ENCODE measurements at regions not wholly inside any gene's neighbourhood (a gene's known extent, or its start where the extent isn't known, plus 50 kb on each side); places are given as distances from the start of the nearest gene placed in this dataset.

DNA sequence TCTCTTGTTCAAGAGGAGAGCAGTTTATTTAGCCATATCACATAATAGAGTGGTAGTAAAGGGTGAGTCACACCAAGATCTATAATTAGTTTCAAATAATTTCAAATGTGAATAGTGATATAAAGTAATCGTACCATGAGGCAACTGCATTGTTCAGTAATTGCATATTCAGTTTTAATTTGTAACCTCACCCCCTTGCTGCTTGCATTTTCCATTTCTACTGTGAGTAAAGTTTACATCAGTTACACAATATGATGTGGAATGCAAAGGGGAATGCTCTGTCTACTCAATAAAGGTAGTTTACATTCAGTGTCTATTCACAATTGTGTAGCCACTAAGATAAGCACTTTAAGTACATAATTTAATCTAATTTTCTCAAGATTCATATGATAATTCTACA lies 1695.7 kb upstream of the SPRY2 start:
- DNase-seq (ENCODE audit: low read depth in 1 of 2, low spot score in 1 of 2) = no peak
- in situ Hi-C loops (cut with HindIII; ENCODE audit: low pct_unique_long_range_greater_than_20kb, low sequenced_read_pairs) = no loop called here
- TF ChIP-seq JUND (IDR thresholded peaks at IDR 0.05; ENCODE audit: low read depth) = no peak

DNA sequence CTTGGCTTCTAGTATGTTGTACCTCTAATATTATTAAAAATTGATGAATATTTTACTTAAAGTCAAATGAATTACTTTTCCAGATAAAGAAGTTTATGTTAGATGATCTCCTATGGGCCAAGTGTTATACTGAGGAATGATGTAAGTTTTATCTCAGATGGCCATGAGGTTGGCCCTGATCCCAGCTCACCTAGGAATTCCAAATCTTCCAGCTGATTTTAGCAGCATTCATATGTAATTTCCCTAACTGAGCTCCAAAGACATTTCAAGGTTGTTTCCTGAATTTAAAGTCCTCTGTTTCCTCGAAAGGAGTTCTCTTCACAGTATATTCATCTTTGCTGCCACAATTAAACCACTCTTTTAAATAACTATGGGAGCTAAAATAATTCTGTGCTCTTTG lies 1670.4 kb upstream of the SPRY2 start:
- no peak for DNase-seq (ENCODE audit: low read depth in 1 of 2, low spot score in 1 of 2)
- in situ Hi-C loops (cut with HindIII; ENCODE audit: low pct_unique_long_range_greater_than_20kb, low sequenced_read_pairs) = no loop called here
- TF ChIP-seq JUND (IDR thresholded peaks at IDR 0.05; ENCODE audit: low read depth) = no peak

DNA sequence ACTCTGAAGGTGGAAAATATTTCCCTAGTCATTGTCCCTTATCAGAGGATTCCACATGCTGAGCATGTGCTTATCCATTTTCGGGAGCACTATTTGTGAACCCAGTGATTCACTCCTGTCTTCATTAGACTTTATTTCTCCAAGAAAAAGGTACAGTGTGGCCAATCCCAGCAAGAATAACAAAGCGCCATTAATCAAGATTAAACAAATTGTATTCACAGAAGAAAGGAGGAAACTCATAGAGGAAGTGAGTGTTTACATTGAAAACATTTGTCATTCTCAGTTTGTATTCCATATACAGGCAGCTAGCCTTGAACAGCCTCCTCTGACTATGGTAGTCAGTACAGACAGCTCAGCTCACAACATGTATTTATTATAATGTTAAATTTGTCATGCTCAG lies 1669.9 kb upstream of the SPRY2 start:
- no peak for TF ChIP-seq JUND (IDR thresholded peaks at IDR 0.05; ENCODE audit: low read depth)
- DNase-seq (ENCODE audit: low read depth in 1 of 2, low spot score in 1 of 2) = no peak
- in situ Hi-C loops (cut with HindIII; ENCODE audit: low pct_unique_long_range_greater_than_20kb, low sequenced_read_pairs) = no loop called here

DNA sequence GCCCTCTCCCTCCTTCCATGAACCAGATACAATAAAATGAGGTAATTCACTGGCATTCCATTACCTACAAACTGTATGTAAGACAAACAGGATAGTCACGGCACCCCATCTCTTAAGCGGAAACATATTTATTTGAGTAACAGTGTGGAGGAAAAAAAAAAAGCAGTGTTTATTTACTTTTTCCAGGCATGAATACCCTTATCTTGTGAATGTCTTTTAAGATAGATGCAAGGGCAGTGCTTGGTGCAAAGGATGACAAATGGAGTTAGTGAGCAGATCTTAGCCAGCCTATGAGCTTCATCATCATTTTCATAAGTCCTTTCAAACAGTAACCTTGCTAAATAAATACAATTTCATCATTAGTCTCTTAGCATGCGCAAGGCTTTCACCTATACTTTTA lies 1661.8 kb upstream of the SPRY2 start:
- in situ Hi-C loops (cut with HindIII; ENCODE audit: low pct_unique_long_range_greater_than_20kb, low sequenced_read_pairs) = no loop called here
- no peak for TF ChIP-seq JUND (IDR thresholded peaks at IDR 0.05; ENCODE audit: low read depth)
- DNase-seq (ENCODE audit: low read depth in 1 of 2, low spot score in 1 of 2) = no peak

DNA sequence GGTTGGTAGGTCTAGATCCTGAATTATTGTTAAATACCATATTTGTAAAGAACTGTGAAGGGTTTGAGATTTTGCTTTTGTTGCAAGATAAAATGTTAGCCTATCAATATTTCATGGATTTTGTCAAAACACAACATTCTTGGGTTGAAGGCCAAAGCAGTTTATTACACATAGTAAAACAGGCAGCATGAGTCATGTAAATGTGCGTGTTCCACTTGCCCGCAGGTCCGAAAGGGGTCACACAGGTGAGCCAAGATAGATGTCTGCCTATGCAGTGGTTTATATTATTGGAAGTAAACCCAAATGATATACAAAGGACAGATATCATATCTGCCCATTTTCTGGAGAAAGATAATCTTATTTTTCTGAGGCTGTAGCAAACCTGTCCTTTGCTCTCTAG lies 1654.4 kb upstream of the SPRY2 start:
- in situ Hi-C loops (cut with HindIII; ENCODE audit: low pct_unique_long_range_greater_than_20kb, low sequenced_read_pairs) = no loop called here
- DNase-seq (ENCODE audit: low read depth in 1 of 2, low spot score in 1 of 2) = no peak
- no peak for TF ChIP-seq JUND (IDR thresholded peaks at IDR 0.05; ENCODE audit: low read depth)

DNA sequence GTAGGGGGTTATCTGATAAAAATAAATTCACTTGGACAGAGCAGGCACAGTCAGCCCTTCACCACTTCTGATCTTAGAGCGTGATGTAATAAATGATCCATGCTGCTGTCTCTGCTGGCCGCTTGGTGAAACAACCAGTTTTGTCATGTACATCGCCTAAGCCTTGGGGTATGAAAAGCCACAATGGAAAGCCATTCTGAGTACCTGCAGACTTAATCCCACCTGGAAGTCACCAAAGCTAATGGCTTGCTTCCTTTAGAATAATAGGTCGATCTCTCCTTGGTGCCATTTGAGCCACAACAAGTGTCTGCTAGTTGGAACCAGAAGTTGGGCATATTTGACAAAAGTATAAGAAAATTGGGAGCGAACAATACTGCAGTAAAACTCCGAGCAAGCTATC lies 1649.7 kb upstream of the SPRY2 start:
- DNase-seq (ENCODE audit: low read depth in 1 of 2, low spot score in 1 of 2) = no peak
- in situ Hi-C loops (cut with HindIII; ENCODE audit: low pct_unique_long_range_greater_than_20kb, low sequenced_read_pairs) = no loop called here
- no peak for TF ChIP-seq JUND (IDR thresholded peaks at IDR 0.05; ENCODE audit: low read depth)

DNA sequence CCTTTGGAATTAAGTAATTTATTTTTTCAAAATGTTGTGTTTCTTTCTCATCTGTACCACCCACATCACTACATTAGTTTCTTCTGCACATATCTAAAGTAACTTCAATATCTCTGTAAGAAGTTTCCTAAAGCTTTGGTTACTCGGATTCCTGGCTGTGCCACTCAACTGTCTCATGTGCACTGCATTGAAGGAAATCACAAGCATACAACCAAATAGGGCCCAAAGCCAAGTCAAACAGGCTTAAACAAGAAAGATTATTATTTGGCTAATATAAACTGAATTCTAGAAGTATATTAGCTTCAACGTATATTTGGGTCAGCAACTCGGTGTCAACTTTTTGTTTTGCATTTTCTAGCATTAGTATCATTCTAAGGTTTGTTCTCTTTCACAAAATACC lies 1647.6 kb upstream of the SPRY2 start:
- TF ChIP-seq JUND (IDR thresholded peaks at IDR 0.05; ENCODE audit: low read depth) = no peak
- in situ Hi-C loops (cut with HindIII; ENCODE audit: low pct_unique_long_range_greater_than_20kb, low sequenced_read_pairs) = no loop called here
- DNase-seq (ENCODE audit: low read depth in 1 of 2, low spot score in 1 of 2) = no peak

DNA sequence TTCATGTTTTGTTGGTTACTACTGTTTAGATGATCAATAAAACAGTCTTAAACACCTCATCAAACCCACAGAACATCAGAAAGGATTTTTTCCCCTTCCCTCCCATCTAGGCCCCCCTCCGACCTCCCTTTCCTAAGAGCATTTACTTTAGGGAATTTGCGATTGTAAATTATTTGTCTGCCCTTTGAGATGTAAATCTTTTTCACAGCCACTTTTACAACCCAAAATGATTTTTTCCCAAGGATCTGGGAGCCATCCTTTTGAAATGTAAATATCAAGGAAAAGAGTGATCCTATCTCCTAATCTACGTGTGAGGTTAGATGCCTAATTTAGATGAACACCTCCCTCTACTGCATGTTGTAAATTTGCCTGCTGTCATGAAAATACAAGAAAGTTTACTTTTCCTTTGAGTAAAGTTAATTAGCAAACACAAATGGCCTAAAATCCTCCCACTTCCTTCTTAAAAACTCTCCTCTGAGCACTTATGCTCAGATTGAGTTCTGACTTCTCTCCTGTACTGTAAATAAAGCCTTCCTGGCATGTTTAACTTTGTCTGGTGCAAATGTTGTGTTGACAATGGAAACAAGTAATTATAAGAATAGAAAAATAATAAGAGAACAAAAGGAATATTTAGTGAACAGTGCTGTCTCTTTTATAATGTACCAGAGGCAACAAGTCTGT lies 1646.9 kb upstream of the SPRY2 start:
- DNase-seq (ENCODE audit: low read depth in 1 of 2, low spot score in 1 of 2) = peak in 1 of 2 experiments; percentile 29
- in situ Hi-C loops (cut with HindIII; ENCODE audit: low pct_unique_long_range_greater_than_20kb, low sequenced_read_pairs) = no loop called here
- no peak for TF ChIP-seq JUND (IDR thresholded peaks at IDR 0.05; ENCODE audit: low read depth)

DNA sequence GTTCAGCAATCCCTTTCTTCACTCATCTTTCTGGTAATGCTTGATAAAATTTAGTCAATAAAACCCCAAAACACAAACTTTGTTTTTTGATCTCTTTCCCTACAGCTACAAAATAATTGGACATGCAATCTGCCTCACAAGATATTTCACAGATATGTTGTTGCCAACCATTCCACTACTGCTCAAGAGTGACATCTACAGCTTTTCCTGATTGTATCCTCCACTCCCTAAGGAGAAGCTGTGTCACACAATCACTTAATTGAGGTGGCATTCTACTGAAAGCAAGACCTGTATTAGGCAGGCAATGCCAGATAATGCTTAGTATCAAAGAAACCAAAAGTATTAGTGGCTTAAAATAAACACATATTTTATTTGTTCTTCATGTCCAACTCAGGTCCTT lies 1646.2 kb upstream of the SPRY2 start:
- in situ Hi-C loops (cut with HindIII; ENCODE audit: low pct_unique_long_range_greater_than_20kb, low sequenced_read_pairs) = no loop called here
- no peak for TF ChIP-seq JUND (IDR thresholded peaks at IDR 0.05; ENCODE audit: low read depth)
- DNase-seq (ENCODE audit: low read depth in 1 of 2, low spot score in 1 of 2) = peak in 1 of 2 experiments; percentile 49

DNA sequence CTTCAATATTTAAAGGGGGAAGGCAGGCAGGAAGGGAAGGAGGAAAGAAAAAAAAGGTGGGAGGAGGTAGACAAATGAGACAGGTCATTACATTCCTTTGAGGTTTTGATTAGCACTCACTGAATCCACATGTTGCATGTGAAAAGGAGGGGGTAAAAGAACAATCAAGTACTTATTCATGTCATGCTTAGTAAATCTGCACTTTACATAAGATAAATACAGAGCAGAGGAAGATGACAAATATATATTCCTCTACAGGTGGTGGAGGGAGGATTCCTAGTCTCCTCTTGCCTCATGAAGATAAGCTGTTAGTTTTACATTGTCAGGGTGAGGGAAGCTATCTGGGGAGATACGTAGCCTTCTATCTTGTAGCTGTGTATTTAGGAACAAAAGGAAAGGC lies 1645.4 kb upstream of the SPRY2 start:
- no peak for TF ChIP-seq JUND (IDR thresholded peaks at IDR 0.05; ENCODE audit: low read depth)
- in situ Hi-C loops (cut with HindIII; ENCODE audit: low pct_unique_long_range_greater_than_20kb, low sequenced_read_pairs) = no loop called here
- DNase-seq (ENCODE audit: low read depth in 1 of 2, low spot score in 1 of 2) = no peak

DNA sequence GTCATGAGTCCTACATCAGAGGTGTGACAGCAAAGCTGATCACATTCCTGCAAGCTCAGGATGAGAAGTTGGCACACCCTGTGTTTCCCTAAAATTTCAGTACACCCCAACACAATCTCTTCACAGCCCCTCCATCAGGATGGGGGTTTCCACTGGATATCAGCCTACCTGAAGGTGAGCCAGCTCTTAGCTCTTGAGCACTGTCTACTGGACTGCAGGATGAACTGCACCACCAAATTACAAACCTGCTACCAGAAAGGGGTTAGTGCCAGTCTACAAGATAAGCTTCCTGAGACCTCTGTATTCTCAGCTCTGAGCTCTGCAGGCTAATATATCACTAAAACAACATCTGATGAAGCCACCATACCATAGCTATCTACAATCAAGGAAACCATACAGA lies 1616.2 kb upstream of the SPRY2 start:
- in situ Hi-C loops (cut with HindIII; ENCODE audit: low pct_unique_long_range_greater_than_20kb, low sequenced_read_pairs) = no loop called here
- no peak for TF ChIP-seq JUND (IDR thresholded peaks at IDR 0.05; ENCODE audit: low read depth)
- DNase-seq (ENCODE audit: low read depth in 1 of 2, low spot score in 1 of 2) = no peak

DNA sequence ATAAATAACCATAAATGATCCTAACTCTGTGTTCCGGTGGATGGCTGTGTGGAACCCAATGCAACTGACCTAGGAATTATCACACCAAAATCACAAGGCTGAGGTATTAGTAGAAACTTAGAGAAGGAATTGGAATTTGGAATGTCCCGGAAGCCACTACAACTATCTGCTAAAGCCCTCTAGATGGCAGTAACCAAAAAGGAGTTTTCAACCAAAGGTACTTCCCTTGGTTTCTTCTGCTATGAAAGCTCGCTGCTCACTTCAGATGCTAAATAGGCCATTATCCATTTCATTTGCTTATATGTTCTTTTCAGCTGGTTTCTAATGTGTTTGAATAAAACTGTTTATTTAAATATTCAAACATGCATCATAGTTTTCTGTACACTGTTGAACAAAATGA lies 1589.1 kb upstream of the SPRY2 start:
- in situ Hi-C loops (cut with HindIII; ENCODE audit: low pct_unique_long_range_greater_than_20kb, low sequenced_read_pairs) = no loop called here
- peak; percentile 3 to 67 for DNase-seq (ENCODE audit: low read depth in 1 of 2, low spot score in 1 of 2)
- no peak for TF ChIP-seq JUND (IDR thresholded peaks at IDR 0.05; ENCODE audit: low read depth)

DNA sequence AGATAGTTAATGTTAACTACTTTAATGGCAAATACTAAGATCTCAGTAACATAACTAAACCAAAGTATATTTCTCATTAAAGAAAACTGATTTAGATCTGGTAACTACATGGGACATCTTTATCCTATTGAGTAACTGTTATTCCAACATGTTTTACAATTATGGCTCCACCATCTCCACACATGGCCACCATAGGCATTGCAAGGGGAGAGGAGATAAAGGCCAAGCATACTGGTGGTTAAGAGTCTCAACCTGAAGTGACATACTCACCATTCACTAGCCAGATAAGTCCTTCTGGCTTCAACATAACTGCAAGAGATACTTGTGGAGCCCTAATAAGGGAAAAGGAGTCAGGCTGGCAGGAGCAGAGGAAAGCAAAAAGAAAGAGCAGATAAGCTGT lies 1586.4 kb upstream of the SPRY2 start:
- peak in 1 of 2 experiments; percentile 27 for DNase-seq (ENCODE audit: low read depth in 1 of 2, low spot score in 1 of 2)
- TF ChIP-seq JUND (IDR thresholded peaks at IDR 0.05; ENCODE audit: low read depth) = no peak
- in situ Hi-C loops (cut with HindIII; ENCODE audit: low pct_unique_long_range_greater_than_20kb, low sequenced_read_pairs) = no loop called here

DNA sequence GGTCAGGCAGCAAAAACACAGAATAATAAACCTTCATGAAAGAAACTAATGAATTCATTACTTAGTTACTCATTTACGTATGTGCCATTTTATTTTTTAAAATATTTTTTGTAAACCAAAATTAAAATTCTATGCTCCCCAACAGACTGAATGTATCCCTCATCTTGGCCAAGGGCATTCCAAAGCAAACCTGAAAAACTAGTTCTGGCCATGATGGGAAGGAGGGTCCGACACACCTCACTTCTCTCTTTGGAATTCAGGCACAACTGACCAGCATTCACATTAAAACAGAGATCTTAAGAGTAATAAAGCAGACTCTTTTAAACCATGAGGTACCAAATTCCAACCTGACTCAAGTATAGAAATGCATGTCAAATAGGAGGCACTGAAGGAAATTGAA lies 1576.9 kb upstream of the SPRY2 start:
- no peak for TF ChIP-seq JUND (IDR thresholded peaks at IDR 0.05; ENCODE audit: low read depth)
- peak in 1 of 2 experiments; percentile 6 for DNase-seq (ENCODE audit: low read depth in 1 of 2, low spot score in 1 of 2)
- in situ Hi-C loops (cut with HindIII; ENCODE audit: low pct_unique_long_range_greater_than_20kb, low sequenced_read_pairs) = no loop called here

All from T47D (cell line).